Right lobe of liver (tissue), 6 donors: ENCODE measurements at regions not wholly inside any gene's neighbourhood (a gene's known extent, or its start where the extent isn't known, plus 50 kb on each side); places are given as distances from the start of the nearest gene placed in this dataset.

Experiments used
- ATAC-seq, 4 donors: fragments of 200-7000 bp; cut with Tn5 transposase; one replicate each; pipeline ENCODE4 v1.9.1; 2020; ENCODE audit warnings: mild to moderate bottlenecking in 4 of 4, moderate library complexity in 4 of 4
- DNase-seq, 3 donors: peaks; one replicate each; pipeline ENCODE4 v3.0.0-alpha.2; 2020
- H3K27ac ChIP-seq, 3 donors: fragments of 200-600 bp; one replicate each; pipeline ENCODE4 v1.8.0; 2022
- H3K27me3 ChIP-seq, 2 donors: fragments of 200-600 bp; one replicate each; pipeline ENCODE4 v1.8.0; 2022
- H3K36me3 ChIP-seq, 4 donors: fragments of 200-600 bp; sonication (generic) in 1 of 4; one replicate each; pipeline versions ENCODE4 v1.5.1 to v1.8.0; 2017 to 2022; ENCODE audit warnings: control low read depth in 1 of 4
- H3K4me1 ChIP-seq, 4 donors: fragments of 200-600 bp; sonication (generic) in 1 of 4; one replicate each; pipeline versions ENCODE4 v1.5.1 to v1.8.0; 2017 to 2022; ENCODE audit warnings: control low read depth in 1 of 4
- H3K4me3 ChIP-seq, 3 donors: fragments of 200-600 bp; one replicate each; pipeline ENCODE4 v1.8.0; 2022
- H3K9me3 ChIP-seq, 4 donors: fragments of 200-600 bp; sonication (generic) in 1 of 4; one replicate each; pipeline versions ENCODE4 v1.5.1 to v1.8.0; 2017 to 2022; ENCODE audit warnings: control low read depth in 1 of 4
- POLR2A ChIP-seq: fragments of 450-650 bp; IDR thresholded peaks from one replicate; pipeline ENCODE4 v1.6.1; 2017; ENCODE audit warnings: antibody characterized with exemption, mild to moderate bottlenecking
- WGBS: methylation state at CpG from one replicate; pipeline ENCODE4 v1.1.6; 2018; ENCODE audit warnings: low coverage, low lambda C conversion rate; ENCODE audit not compliant: insufficient coverage; ENCODE audit errors: missing lambda C conversion rate; 5-methylcytosine and 5-hydroxymethylcytosine counted together
- intact Hi-C, 2 donors: fragments of 100-400 bp; cut with DNase I; formaldehyde crosslinking; loops; one replicate each; pipeline versions ENCODE4 v1.11.2 to v1.14.1; 2022
- TF ChIP-seq, protein P1 (sequence below), 4 donors: fragments of 200-600 bp in 3 of 4; fragments of 450-650 bp in 1 of 4; IDR thresholded peaks; one replicate each; pipeline versions ENCODE4 v1.5.1 to v1.8.0; 2016 to 2022; ENCODE audit warnings: antibody characterized with exemption in 4 of 4, mild to moderate bottlenecking in 2 of 4
- donor health status: DM: no; HTN: yes; CAD: no.
- donor health status: DM: no; HTN: no; CAD: no.
- donor health status: DM: no; HTN: no; CAD: no.
- donor health status: DM: no; HTN: yes; CAD: no.
- donor health status: DM: no; HTN: yes; CAD: no.

DNA sequence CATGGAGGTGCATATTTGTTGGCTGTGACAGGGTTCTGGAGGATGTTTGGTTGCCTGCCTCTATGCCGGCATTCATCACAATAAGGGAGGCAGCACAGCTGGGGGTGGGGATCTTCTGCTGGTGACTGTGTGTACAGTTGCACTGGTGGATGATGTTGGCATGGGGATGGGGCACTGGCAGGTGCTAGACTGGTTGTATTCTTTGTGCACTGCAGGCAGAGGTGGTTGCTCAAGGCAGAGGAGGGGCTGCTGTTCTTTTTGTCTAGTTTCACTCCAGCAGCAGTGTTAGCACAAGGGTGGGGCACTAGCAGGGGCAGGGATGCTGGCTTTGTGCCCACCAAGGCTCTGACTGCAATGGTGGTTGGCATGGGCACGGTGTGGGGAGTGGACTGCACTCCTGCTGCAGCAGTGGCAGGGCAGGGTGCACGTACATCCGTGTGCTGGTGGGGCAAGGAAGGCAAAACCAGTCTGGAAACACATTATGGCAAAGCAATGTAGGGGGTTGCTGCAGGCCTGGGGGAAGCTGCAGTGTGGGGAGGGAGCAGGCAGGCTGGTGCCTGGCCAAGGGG lies 69.3 kb downstream of the ISOC1 start:
- WGBS = 92% methylated on average over 4 of the region's 4 CpGs
- TF ChIP-seq POLR2A = no peak
- TF ChIP-seq, protein P1, sequence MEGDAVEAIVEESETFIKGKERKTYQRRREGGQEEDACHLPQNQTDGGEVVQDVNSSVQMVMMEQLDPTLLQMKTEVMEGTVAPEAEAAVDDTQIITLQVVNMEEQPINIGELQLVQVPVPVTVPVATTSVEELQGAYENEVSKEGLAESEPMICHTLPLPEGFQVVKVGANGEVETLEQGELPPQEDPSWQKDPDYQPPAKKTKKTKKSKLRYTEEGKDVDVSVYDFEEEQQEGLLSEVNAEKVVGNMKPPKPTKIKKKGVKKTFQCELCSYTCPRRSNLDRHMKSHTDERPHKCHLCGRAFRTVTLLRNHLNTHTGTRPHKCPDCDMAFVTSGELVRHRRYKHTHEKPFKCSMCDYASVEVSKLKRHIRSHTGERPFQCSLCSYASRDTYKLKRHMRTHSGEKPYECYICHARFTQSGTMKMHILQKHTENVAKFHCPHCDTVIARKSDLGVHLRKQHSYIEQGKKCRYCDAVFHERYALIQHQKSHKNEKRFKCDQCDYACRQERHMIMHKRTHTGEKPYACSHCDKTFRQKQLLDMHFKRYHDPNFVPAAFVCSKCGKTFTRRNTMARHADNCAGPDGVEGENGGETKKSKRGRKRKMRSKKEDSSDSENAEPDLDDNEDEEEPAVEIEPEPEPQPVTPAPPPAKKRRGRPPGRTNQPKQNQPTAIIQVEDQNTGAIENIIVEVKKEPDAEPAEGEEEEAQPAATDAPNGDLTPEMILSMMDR (IDR thresholded peaks at IDR 0.05) = no peak
- no peak overlapping the region for H3K27ac ChIP-seq
- ATAC-seq = no peak
- H3K36me3 ChIP-seq = no peaks in the 10 kb centered on the region
- no peak for DNase-seq
- H3K9me3 ChIP-seq = no peaks in the 10 kb centered on the region
- H3K27me3 ChIP-seq = no peaks in the 10 kb centered on the region
- no peaks in the 10 kb centered on the region for H3K4me1 ChIP-seq
- H3K4me3 ChIP-seq = no peak overlapping the region
- intact Hi-C loops = no loop called here

- Histone ChIP-seq H3K36me3 (no peaks in the 10 kb centered on the region), H3K4me1 (no peaks in the 10 kb centered on the region), H3K9me3 (no peaks in the 10 kb centered on the region), H3K27ac (no peak overlapping the region), H3K4me3 (no peak overlapping the region), H3K27me3 (no peaks in the 10 kb centered on the region)
- 56% methylated on average over 1 of the region's 1 CpG for WGBS
- DNase-seq (no peak), ATAC-seq (no peak)
- no peak for TF ChIP-seq POLR2A
- TF ChIP-seq, protein P1 (IDR thresholded peaks at IDR 0.05) = no peak
- intact Hi-C loops = no loop called here
Observed at GRCh38 chr5:129170050-129170449, 75.5 kb downstream of the ISOC1 start.

GRCh38 chr5:129171194-129171944 lies 76.8 kb downstream of the ISOC1 start:
- TF ChIP-seq, protein P1 (IDR thresholded peaks at IDR 0.05) = no peak
- TF ChIP-seq POLR2A = no peak
- no peaks in the 10 kb centered on the region for H3K9me3 ChIP-seq
- intact Hi-C loops = no loop called here
- ATAC-seq (no peak), DNase-seq (no peak)
- H3K27ac ChIP-seq = no peak overlapping the region
- no peaks in the 10 kb centered on the region for H3K4me1 ChIP-seq
- no peak overlapping the region for H3K4me3 ChIP-seq
- WGBS = 71% methylated on average over 1 of the region's 2 CpGs
- no peaks in the 10 kb centered on the region for H3K27me3 ChIP-seq
- no peaks in the 10 kb centered on the region for H3K36me3 ChIP-seq

DNA sequence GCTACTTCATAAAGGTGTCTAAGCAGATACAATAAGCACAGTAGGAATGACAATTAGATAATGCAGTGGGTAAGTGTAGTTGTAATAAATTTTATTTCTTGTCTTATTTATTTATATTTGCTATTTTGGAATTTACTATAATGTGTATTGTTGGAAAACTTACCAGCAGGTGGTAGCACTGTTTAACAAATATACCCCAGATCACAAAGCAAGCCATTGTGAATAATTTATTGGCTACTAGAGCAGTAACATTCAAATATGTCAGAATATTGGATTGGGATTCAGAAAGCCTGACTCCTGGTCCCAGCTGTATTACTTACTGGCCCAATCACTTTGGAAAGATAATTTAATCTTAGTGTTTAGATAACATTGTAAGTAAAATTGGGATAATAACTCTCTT lies 78.0 kb downstream of the ISOC1 start:
- no peaks in the 10 kb centered on the region for H3K36me3 ChIP-seq
- no peak overlapping the region for H3K4me3 ChIP-seq
- intact Hi-C loops = no loop called here
- no peak overlapping the region for H3K27ac ChIP-seq
- TF ChIP-seq, protein P1 (IDR thresholded peaks at IDR 0.05) = peak in 3 of 4 donors; percentile 14 to 17 (median 16)
- TF ChIP-seq POLR2A = no peak
- no peaks in the 10 kb centered on the region for H3K9me3 ChIP-seq
- H3K27me3 ChIP-seq = no peaks in the 10 kb centered on the region
- ATAC-seq (no peak), DNase-seq (no peak)
- no peaks in the 10 kb centered on the region for H3K4me1 ChIP-seq
